Adrenal gland (tissue), 9 donors: ENCODE measurements at regions not wholly inside any gene's neighbourhood (a gene's known extent, or its start where the extent isn't known, plus 50 kb on each side); places are given as distances from the start of the nearest gene placed in this dataset.

Experiments
- DNase-seq, 7 donors: peaks; one replicate each; pipeline ENCODE4 v3.0.0-alpha.2; 2019 to 2020
- H3K27ac ChIP-seq, 5 donors: fragments of 200-600 bp; sonication (generic) in 4 of 5; 1 replicate in 3 of 5; 2 replicates in 2 of 5; pipeline versions ENCODE4 v1.5.1 to v1.8.0; 2016 to 2020; ENCODE audit warnings: mild to moderate bottlenecking in 1 of 5
- H3K27me3 ChIP-seq: fragments of 200-600 bp; 2 replicates; pipeline ENCODE4 v1.8.0; 2021
- H3K36me3 ChIP-seq, 2 donors: fragments of 200-600 bp; replicated peaks in 1 of 2; 1 replicate in 1 of 2; 2 replicates in 1 of 2; pipeline versions ENCODE4 v1.5.1 to v1.8.0; 2018 to 2022
- H3K4me1 ChIP-seq, 2 donors: fragments of 200-600 bp; replicated peaks in 1 of 2; 1 replicate in 1 of 2; 2 replicates in 1 of 2; pipeline versions ENCODE4 v1.5.1 to v1.8.0; 2018 to 2021
- H3K4me3 ChIP-seq, 4 donors: fragments of 200-600 bp; sonication (generic) in 3 of 4; one replicate each; pipeline ENCODE4 v1.5.1; 2016 to 2018
- H3K9me3 ChIP-seq, 3 donors: fragments of 200-600 bp; sonication (generic) in 1 of 3; replicated peaks in 1 of 3; 1 replicate in 2 of 3; 2 replicates in 1 of 3; pipeline versions ENCODE4 v1.5.1 to v1.8.0; 2016 to 2021
- CTCF ChIP-seq, 6 experiments: fragments of 450-650 bp in 4 of 6; fragments of 200-600 bp in 2 of 6; sonication (generic) in 1 of 6; IDR thresholded peaks; 1 replicate in 5 of 6; 2 replicates in 1 of 6; pipeline versions ENCODE4 v1.5.1 to v1.8.0; 2016 to 2021; ENCODE audit warnings: antibody characterized with exemption in 6 of 6, mild to moderate bottlenecking in 2 of 6, moderate library complexity in 1 of 6
- POLR2A ChIP-seq, 2 donors: fragments of 450-650 bp; IDR thresholded peaks; one replicate each; pipeline ENCODE4 v1.6.1; 2017; ENCODE audit warnings: antibody characterized with exemption in 2 of 2, mild to moderate bottlenecking in 2 of 2, moderate library complexity in 1 of 2
- whole genome bisulfite sequencing, 4 donors: extraction: QIAGEN DNeasy Blood & Tissue Kit in 2 of 4; methylation state at CpG; one replicate each; pipeline versions ENCODE4 v1.1.5 to v1.1.7; 2013 to 2017; 5-methylcytosine and 5-hydroxymethylcytosine counted together
- intact Hi-C, 2 donors: fragments of 100-400 bp; cut with DNase I; formaldehyde crosslinking; loops; one replicate each; pipeline versions ENCODE4 v1.14.1 to v1.15.0; 2022 to 2023
- donor health status: healthy with polysubstance abuse.
- donor health status: Bipolar disorder and iron deficiency.
- donor health status: DM: yes; HTN: yes; CAD: no.
- donor health status: DM: no; HTN: no; CAD: no.
- donor health status: DM: no; HTN: no; CAD: no.

GRCh38 chr13:22053053-22053452, 382.2 kb downstream of the FGF9 start:
- intact Hi-C loops: no loop called here
- Histone ChIP-seq H3K27ac (no peak overlapping the region), H3K4me3 (no peak overlapping the region), H3K36me3 (no peaks in the 10 kb centered on the region), H3K9me3 (no peaks in the 10 kb centered on the region), H3K4me1 (peaks cover 0 to 1% of the 10 kb centered on the region in 2 donors), H3K27me3 (no peaks in the 10 kb centered on the region)
- TF ChIP-seq CTCF (IDR thresholded peaks at IDR 0.05): no peak
- TF ChIP-seq POLR2A (IDR thresholded peaks at IDR 0.05): no peak
- whole genome bisulfite sequencing, 4 donors: 71 to 93% (median 83%) methylated on average over 3 of the region's 3 CpGs
- DNase-seq: no peak

GRCh38 chr13:22055259-22055658, 384.4 kb downstream of the FGF9 start:
- Histone ChIP-seq H3K4me1 (no peaks in the 10 kb centered on the region), H3K27ac (no peak overlapping the region), H3K27me3 (no peaks in the 10 kb centered on the region), H3K9me3 (no peaks in the 10 kb centered on the region), H3K36me3 (no peaks in the 10 kb centered on the region), H3K4me3 (no peak overlapping the region)
- no peak for DNase-seq
- TF ChIP-seq POLR2A (IDR thresholded peaks at IDR 0.05) (no peak), CTCF (IDR thresholded peaks at IDR 0.05) (no peak)
- 58 to 67% (median 64%) methylated on average over 5 of the region's 5 CpGs for WGBS, 4 donors
- intact Hi-C loops: no loop called here

- H3K27me3 ChIP-seq: no peaks in the 10 kb centered on the region
- no peak overlapping the region for H3K27ac ChIP-seq
- H3K36me3 ChIP-seq: no peaks in the 10 kb centered on the region
- H3K9me3 ChIP-seq: no peaks in the 10 kb centered on the region
- intact Hi-C loops: no loop called here
- 69 to 80% (median 74%) methylated on average over 6 of the region's 6 CpGs for WGBS, 4 donors
- DNase-seq: no peak
- H3K4me1 ChIP-seq: peaks cover 7 to 12% of the 10 kb centered on the region in 2 donors
- TF ChIP-seq CTCF (IDR thresholded peaks at IDR 0.05) (no peak), POLR2A (IDR thresholded peaks at IDR 0.05) (no peak)
- H3K4me3 ChIP-seq: no peak overlapping the region
Observed at GRCh38 chr13:22060187-22060586, 389.3 kb downstream of the FGF9 start.

GRCh38 chr13:22061371-22061805, 390.5 kb downstream of the FGF9 start:
- H3K36me3 ChIP-seq: no peaks in the 10 kb centered on the region
- H3K27me3 ChIP-seq: no peaks in the 10 kb centered on the region
- peak overlapping the region in 1 of 5 donors; percentile 17 for H3K27ac ChIP-seq
- H3K4me1 ChIP-seq: peaks cover 7 to 12% of the 10 kb centered on the region in 2 donors
- H3K4me3 ChIP-seq: no peak overlapping the region
- 85 to 92% (median 88%) methylated on average over 8 of the region's 8 CpGs for WGBS, 4 donors
- TF ChIP-seq POLR2A (IDR thresholded peaks at IDR 0.05): no peak
- no peak for TF ChIP-seq CTCF (IDR thresholded peaks at IDR 0.05)
- intact Hi-C loops: no loop called here
- no peaks in the 10 kb centered on the region for H3K9me3 ChIP-seq
- no peak for DNase-seq
